B cell (primary cell): ENCODE measurements at regions not wholly inside any gene's neighbourhood (a gene's known extent, or its start where the extent isn't known, plus 50 kb on each side); places are given as distances from the start of the nearest gene placed in this dataset.
A peak's percentile ranks its signal among the peaks of the same experiment; 100 is the strongest.

Experiments
- ATAC-seq: fragments of 200-7000 bp; cut with Tn5 transposase; one replicate; pipeline ENCODE4 v1.10.0; 2021; ENCODE audit warnings: low read depth, mild to moderate bottlenecking, moderate number of reproducible peaks, moderate library complexity
- CTCF ChIA-PET: fragments of 350-600 bp; sonication (Branson Sonifier 250); formaldehyde crosslinking; loops from one replicate; lab custom pipeline; 2021; ENCODE audit warnings: antibody characterized with exemption, inconsistent platforms; lab: Charles Lee
- POLR2A ChIA-PET: fragments of 350-600 bp; sonication (Branson Sonifier 250); formaldehyde crosslinking; loops from one replicate; lab custom pipeline; 2021; ENCODE audit warnings: antibody characterized with exemption; lab: Charles Lee
- DNase-seq: peaks from one replicate; pipeline ENCODE4 v3.0.0; 2013
- H2AFZ ChIP-seq: 2 replicates; pipeline ENCODE4 v1.6.1; 2012; ENCODE audit warnings: mild to moderate bottlenecking, low read depth, low read length; ENCODE audit not compliant: insufficient read depth, poor library complexity, severe bottlenecking
- H3K27ac ChIP-seq, 2 donors: 1 replicate in 1 of 2; 2 replicates in 1 of 2; pipeline ENCODE4 v1.5.1; 2012 to 2013; ENCODE audit warnings: low read length in 2 of 2, mild to moderate bottlenecking in 2 of 2, moderate library complexity in 1 of 2
- H3K27me3 ChIP-seq, 4 experiments: fragments of 200-600 bp in 1 of 4; sonication (generic) in 1 of 4; replicated peaks in 1 of 4; 1 replicate in 2 of 4; 2 replicates in 2 of 4; pipeline versions ENCODE4 v1.6.1 to v1.7.0; 2013 to 2016; ENCODE audit warnings: low read length in 3 of 4, mild to moderate bottlenecking in 2 of 4, mixed read lengths in 1 of 4, moderate library complexity in 1 of 4; ENCODE audit not compliant: insufficient read depth in 4 of 4, control insufficient read depth in 3 of 4; ENCODE audit errors: control extremely low read depth in 1 of 4
- H3K36me3 ChIP-seq, 2 experiments: replicated peaks in 1 of 2; 1 replicate in 1 of 2; 2 replicates in 1 of 2; pipeline versions ENCODE4 v1.6.1 to v1.7.1; 2013; ENCODE audit warnings: low read length in 1 of 2; ENCODE audit not compliant: insufficient read depth in 2 of 2, control insufficient read depth in 1 of 2; ENCODE audit errors: control extremely low read depth in 1 of 2, extremely low read depth in 1 of 2
- H3K4me1 ChIP-seq, 2 donors: fragments of 200-600 bp in 1 of 2; sonication (generic) in 1 of 2; 1 replicate in 1 of 2; 2 replicates in 1 of 2; pipeline versions ENCODE4 v1.5.1 to v1.6.1; 2013 to 2017; ENCODE audit warnings: low read length in 2 of 2; ENCODE audit not compliant: control insufficient read depth in 2 of 2, insufficient read depth in 2 of 2
- H3K4me2 ChIP-seq: replicated peaks from 2 replicates; pipeline ENCODE3; 2012; ENCODE audit warnings: mild to moderate bottlenecking, low read depth, low read length; ENCODE audit not compliant: poor library complexity, severe bottlenecking
- H3K4me3 ChIP-seq, 5 experiments: fragments of 200-600 bp in 1 of 5; sonication (generic) in 1 of 5; 1 replicate in 3 of 5; 2 replicates in 2 of 5; pipeline versions ENCODE4 v1.5.1 to v1.7.0; 2011 to 2016; ENCODE audit warnings: low read length in 4 of 5, mild to moderate bottlenecking in 4 of 5, low read depth in 2 of 5, control low read depth in 1 of 5, moderate library complexity in 1 of 5; ENCODE audit not compliant: insufficient read depth in 1 of 5; ENCODE audit errors: control extremely low read depth in 1 of 5, extremely low read depth in 1 of 5
- H3K79me2 ChIP-seq: fragments of 200-600 bp; sonication (generic); one replicate; pipeline ENCODE4 v1.6.0; 2016; ENCODE audit warnings: low read length; ENCODE audit not compliant: control insufficient read depth, insufficient read depth
- H3K9ac ChIP-seq: fragments of 200-600 bp; sonication (generic); 2 replicates; pipeline ENCODE4 v1.6.1; 2017; ENCODE audit warnings: mild to moderate bottlenecking, low read length, moderate library complexity
- H3K9me3 ChIP-seq, 3 donors: one replicate each; pipeline versions ENCODE4 v1.6.1 to v1.7.1; 2013; ENCODE audit warnings: low read length in 2 of 3; ENCODE audit not compliant: control insufficient read depth in 2 of 3, insufficient read depth in 1 of 3; ENCODE audit errors: control extremely low read depth in 1 of 3
- H4K20me1 ChIP-seq: 2 replicates; pipeline ENCODE4 v1.6.0; 2012; ENCODE audit warnings: mild to moderate bottlenecking, low read length; ENCODE audit not compliant: insufficient read depth, control insufficient read depth, poor library complexity, severe bottlenecking
- H3K27ac Mint-ChIP-seq: one replicate; pipeline ENCODE4 v1.8.0; 2021; ENCODE audit warnings: mixed read lengths
- H3K27me3 Mint-ChIP-seq: one replicate; pipeline ENCODE4 v1.8.0; 2021; ENCODE audit warnings: mixed read lengths
- H3K4me1 Mint-ChIP-seq: one replicate; pipeline ENCODE4 v1.8.0; 2021; ENCODE audit warnings: mixed read lengths
- H3K4me3 Mint-ChIP-seq: one replicate; pipeline ENCODE4 v1.8.0; 2021; ENCODE audit warnings: mixed read lengths
- H3K9me3 Mint-ChIP-seq: one replicate; pipeline ENCODE4 v1.8.0; 2022; ENCODE audit warnings: mixed read lengths; ENCODE audit not compliant: insufficient read depth
- CTCF ChIP-seq: fragments of 200-600 bp; IDR thresholded peaks from one replicate; pipeline ENCODE4 v1.8.0; 2022; ENCODE audit warnings: antibody characterized with exemption, mild to moderate bottlenecking
- EZH2 ChIP-seq: IDR thresholded peaks from 2 replicates; pipeline ENCODE4 v1.6.1; 2012; ENCODE audit warnings: borderline replicate concordance, low read depth, mild to moderate bottlenecking, moderate library complexity, low read length; ENCODE audit not compliant: insufficient read depth, poor library complexity, severe bottlenecking
- WGBS: methylation state at CpG from one replicate; pipeline ENCODE4 v1.1.5; 2013; ENCODE audit warnings: missing lambda C conversion rate; ENCODE audit not compliant: insufficient coverage; 5-methylcytosine and 5-hydroxymethylcytosine counted together
- intact Hi-C: fragments of 100-400 bp; cut with micrococcal nuclease; formaldehyde crosslinking; loops from one replicate; pipeline ENCODE4 v1.10.0; 2022

GRCh38 chr12:124386661-124387527 lies 92.0 kb downstream of the RFLNA start:
- Histone ChIP-seq H4K20me1 (peaks cover 76% of the 10 kb centered on the region), H3K9ac (no peak overlapping the region)
- CTCF ChIA-PET, result interaction anchor here (0.6 to 1.5 kb wide), 3 partner anchors 12 to 555 kb away, joined by 3 to 4 read pairs (median 3); no protein-coding TSS in a partner anchor

More at GRCh38 chr12:124386661-124387527, 92.0 kb downstream of the RFLNA start:
- Mint-ChIP-seq H3K9me3 (no peaks in the 10 kb centered on the region), H3K27me3 (no peaks in the 10 kb centered on the region), H3K4me1 (peaks cover 29% of the 10 kb centered on the region), H3K4me3 (peak overlapping the region; percentile 26), H3K27ac (no peak overlapping the region)
- Histone ChIP-seq H3K27me3 (no peaks in the 10 kb centered on the region), H3K4me1 (peaks cover 29 to 38% of the 10 kb centered on the region in 2 donors), H3K36me3 (peaks cover 0 to 23% of the 10 kb centered on the region in 2 experiments), H3K79me2 (peaks cover 34% of the 10 kb centered on the region), H3K27ac (no peak overlapping the region), H3K9me3 (no peaks in the 10 kb centered on the region), H2AFZ (no peak overlapping the region), H3K4me2 (no peak overlapping the region), H3K4me3 (no peak overlapping the region)
- ATAC-seq, result no peak
- POLR2A ChIA-PET, result no interaction called here
- 92% methylated on average over 21 of the region's 23 CpGs for WGBS
- no peak for TF ChIP-seq CTCF
- TF ChIP-seq EZH2, result no peak
- intact Hi-C loops, result no loop called here
- no peak for DNase-seq
